Smooth muscle cell (in vitro differentiated cells): ENCODE measurements at regions not wholly inside any gene's neighbourhood (a gene's known extent, or its start where the extent isn't known, plus 50 kb on each side); places are given as distances from the start of the nearest gene placed in this dataset.

Experiments
- DNase-seq: peaks from one replicate; lab custom pipeline; 2025; ENCODE audit not compliant: unreplicated experiment; lab: John Stamatoyannopoulos, UW
- H2AFZ ChIP-seq: fragments of 200-600 bp; sonication (generic); 2 replicates; pipeline ENCODE4 v1.6.0; 2016; ENCODE audit warnings: antibody characterized with exemption, low read depth, mild to moderate bottlenecking
- H3F3A ChIP-seq: fragments of 200-600 bp; sonication (generic); 2 replicates; pipeline ENCODE4 v1.6.0; 2017; ENCODE audit warnings: antibody characterized with exemption, low read depth
- H3K27ac ChIP-seq: fragments of 200-600 bp; sonication (generic); 2 replicates; pipeline ENCODE4 v1.5.1; 2016; ENCODE audit warnings: low read depth, mild to moderate bottlenecking
- H3K27me3 ChIP-seq: fragments of 200-600 bp; sonication (generic); 2 replicates; pipeline ENCODE4 v1.6.1; 2016; ENCODE audit warnings: low read depth, mild to moderate bottlenecking
- H3K36me3 ChIP-seq: fragments of 200-600 bp; sonication (generic); 2 replicates; pipeline ENCODE4 v1.5.1; 2016; ENCODE audit warnings: low read depth
- H3K4me1 ChIP-seq: fragments of 200-600 bp; sonication (generic); 2 replicates; pipeline ENCODE4 v1.5.1; 2016; ENCODE audit warnings: low read depth
- H3K4me2 ChIP-seq: fragments of 200-600 bp; sonication (generic); 2 replicates; pipeline ENCODE4 v1.6.0; 2016; ENCODE audit warnings: mild to moderate bottlenecking
- H3K4me3 ChIP-seq: fragments of 200-600 bp; sonication (generic); 2 replicates; pipeline ENCODE4 v1.5.1; 2016; ENCODE audit warnings: mild to moderate bottlenecking
- H3K79me2 ChIP-seq: fragments of 200-600 bp; sonication (generic); 2 replicates; pipeline ENCODE4 v1.6.0; 2016; ENCODE audit warnings: low read depth, mild to moderate bottlenecking
- H3K9ac ChIP-seq: fragments of 200-600 bp; sonication (generic); 2 replicates; pipeline ENCODE4 v1.6.0; 2016; ENCODE audit warnings: low read depth
- H3K9me3 ChIP-seq: fragments of 200-600 bp; sonication (generic); replicated peaks from 2 replicates; pipeline ENCODE4 v1.5.1; 2016; ENCODE audit warnings: low read depth
- H4K20me1 ChIP-seq: fragments of 200-600 bp; sonication (generic); 2 replicates; pipeline ENCODE4 v1.6.0; 2016; ENCODE audit warnings: low read depth
- WGBS: methylation state at CpG from one replicate; pipeline ENCODE4 v1.1.7; 2016; ENCODE audit warnings: low lambda C conversion rate; 5-methylcytosine and 5-hydroxymethylcytosine counted together
- TF ChIP-seq, protein P1 (sequence below): fragments of 200-600 bp; sonication (generic); IDR thresholded peaks from 2 replicates; pipeline ENCODE4 v1.5.1; 2017; ENCODE audit warnings: borderline replicate concordance, mild to moderate bottlenecking, antibody characterized with exemption; ENCODE audit not compliant: insufficient read depth, poor library complexity, severe bottlenecking

DNA sequence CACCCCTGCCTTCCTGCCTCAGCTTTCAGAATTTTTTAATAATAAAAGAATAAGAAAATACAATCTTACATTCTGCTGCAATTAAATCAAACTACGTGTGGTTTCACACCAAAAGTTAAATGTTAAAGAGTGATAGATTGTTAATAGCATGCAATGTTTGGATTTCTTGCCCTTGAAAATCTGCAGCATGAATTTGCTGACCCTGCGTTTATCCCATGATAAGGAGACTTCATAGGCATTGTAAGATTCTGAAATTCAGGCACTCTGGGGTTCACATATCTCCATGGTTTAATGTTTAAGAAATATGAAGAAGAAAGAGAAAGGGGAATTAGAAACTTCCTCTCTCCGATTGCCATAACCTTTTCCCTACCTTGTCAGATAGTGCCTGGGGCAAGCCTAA is 1616.2 kb upstream of the B3GALT2 start:
- H3K4me3 ChIP-seq, result no peak overlapping the region
- no peaks in the 10 kb centered on the region for H3K9me3 ChIP-seq
- no peak overlapping the region for H3K4me2 ChIP-seq
- H4K20me1 ChIP-seq, result no peaks in the 10 kb centered on the region
- no peak for DNase-seq
- H3K9ac ChIP-seq, result no peak overlapping the region
- H3K79me2 ChIP-seq, result no peaks in the 10 kb centered on the region
- 73% methylated on average over 3 of the region's 3 CpGs for WGBS
- no peaks in the 10 kb centered on the region for H3K4me1 ChIP-seq
- no peak overlapping the region for H3K27ac ChIP-seq
- H3K27me3 ChIP-seq, result no peaks in the 10 kb centered on the region
- no peak overlapping the region for H2AFZ ChIP-seq
- TF ChIP-seq, protein P1, sequence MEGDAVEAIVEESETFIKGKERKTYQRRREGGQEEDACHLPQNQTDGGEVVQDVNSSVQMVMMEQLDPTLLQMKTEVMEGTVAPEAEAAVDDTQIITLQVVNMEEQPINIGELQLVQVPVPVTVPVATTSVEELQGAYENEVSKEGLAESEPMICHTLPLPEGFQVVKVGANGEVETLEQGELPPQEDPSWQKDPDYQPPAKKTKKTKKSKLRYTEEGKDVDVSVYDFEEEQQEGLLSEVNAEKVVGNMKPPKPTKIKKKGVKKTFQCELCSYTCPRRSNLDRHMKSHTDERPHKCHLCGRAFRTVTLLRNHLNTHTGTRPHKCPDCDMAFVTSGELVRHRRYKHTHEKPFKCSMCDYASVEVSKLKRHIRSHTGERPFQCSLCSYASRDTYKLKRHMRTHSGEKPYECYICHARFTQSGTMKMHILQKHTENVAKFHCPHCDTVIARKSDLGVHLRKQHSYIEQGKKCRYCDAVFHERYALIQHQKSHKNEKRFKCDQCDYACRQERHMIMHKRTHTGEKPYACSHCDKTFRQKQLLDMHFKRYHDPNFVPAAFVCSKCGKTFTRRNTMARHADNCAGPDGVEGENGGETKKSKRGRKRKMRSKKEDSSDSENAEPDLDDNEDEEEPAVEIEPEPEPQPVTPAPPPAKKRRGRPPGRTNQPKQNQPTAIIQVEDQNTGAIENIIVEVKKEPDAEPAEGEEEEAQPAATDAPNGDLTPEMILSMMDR, result no peak
- no peaks in the 10 kb centered on the region for H3F3A ChIP-seq
- no peaks in the 10 kb centered on the region for H3K36me3 ChIP-seq

DNA sequence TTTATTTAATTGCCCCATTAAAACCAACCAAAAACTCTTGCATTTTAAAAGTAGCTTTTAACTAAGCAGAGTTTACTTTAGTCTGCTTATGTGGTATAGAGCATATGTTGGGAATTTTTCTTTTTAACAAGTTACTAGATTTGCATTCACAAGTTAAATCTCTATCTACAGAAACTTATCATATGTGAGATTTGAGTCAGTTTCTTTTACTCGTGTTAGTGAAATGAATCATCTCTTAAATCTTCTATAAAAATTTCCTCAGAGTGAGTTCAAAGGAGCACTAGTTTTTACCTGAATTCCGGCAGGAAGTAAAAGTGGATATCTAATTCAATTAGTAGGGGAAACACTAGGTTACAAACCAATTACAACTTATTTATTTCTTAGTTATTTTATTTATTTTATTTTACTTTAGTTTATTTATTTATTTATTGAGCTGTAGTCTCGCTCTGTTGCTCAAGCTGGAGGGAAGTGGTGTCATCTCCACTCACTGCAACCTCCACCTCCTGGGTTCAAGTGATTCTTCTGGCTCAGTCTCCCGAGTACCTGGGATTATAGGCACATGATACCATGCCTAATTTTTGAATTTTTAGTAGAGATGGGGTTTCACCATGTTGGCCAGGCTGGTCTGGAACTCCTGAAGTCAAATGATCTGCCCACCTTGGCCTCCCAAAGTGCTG is 1609.6 kb upstream of the B3GALT2 start:
- H3K9me3 ChIP-seq, result no peaks in the 10 kb centered on the region
- no peak overlapping the region for H3K9ac ChIP-seq
- no peaks in the 10 kb centered on the region for H3F3A ChIP-seq
- no peaks in the 10 kb centered on the region for H3K27me3 ChIP-seq
- no peaks in the 10 kb centered on the region for H3K79me2 ChIP-seq
- H3K4me1 ChIP-seq, result no peaks in the 10 kb centered on the region
- WGBS, result 76% methylated on average over 4 of the region's 4 CpGs
- H4K20me1 ChIP-seq, result no peaks in the 10 kb centered on the region
- no peak overlapping the region for H3K4me3 ChIP-seq
- DNase-seq, result no peak
- H2AFZ ChIP-seq, result no peak overlapping the region
- TF ChIP-seq, protein P1, result no peak
- H3K36me3 ChIP-seq, result no peaks in the 10 kb centered on the region
- no peak overlapping the region for H3K27ac ChIP-seq
- H3K4me2 ChIP-seq, result no peak overlapping the region

DNA sequence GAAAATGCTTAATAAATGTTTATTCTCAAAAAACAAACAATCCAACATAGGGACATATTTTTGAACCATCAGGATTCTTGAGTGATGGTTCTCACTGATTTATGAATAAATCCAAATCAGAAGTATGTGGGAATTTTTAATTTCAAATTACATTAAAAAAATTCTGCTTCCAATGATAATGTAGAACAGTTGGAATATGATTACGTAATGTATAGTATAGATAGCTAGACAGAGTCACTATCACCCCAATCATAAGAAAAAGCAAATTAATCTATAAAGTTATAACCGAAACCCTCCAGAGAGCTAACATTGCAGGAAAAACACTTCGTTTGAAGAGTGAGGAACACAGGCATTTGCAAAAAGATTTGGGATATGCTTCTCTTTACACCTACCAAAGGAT is 1600.6 kb upstream of the B3GALT2 start:
- H3K9ac ChIP-seq, result no peak overlapping the region
- TF ChIP-seq, protein P1, result no peak
- H3F3A ChIP-seq, result no peaks in the 10 kb centered on the region
- no peaks in the 10 kb centered on the region for H3K4me1 ChIP-seq
- no peak overlapping the region for H3K4me2 ChIP-seq
- no peak overlapping the region for H3K27ac ChIP-seq
- H3K27me3 ChIP-seq, result no peaks in the 10 kb centered on the region
- DNase-seq, result no peak
- H4K20me1 ChIP-seq, result no peaks in the 10 kb centered on the region
- 84% methylated on average over 3 of the region's 3 CpGs for WGBS
- H2AFZ ChIP-seq, result no peak overlapping the region
- H3K79me2 ChIP-seq, result no peaks in the 10 kb centered on the region
- no peak overlapping the region for H3K4me3 ChIP-seq
- H3K9me3 ChIP-seq, result no peaks in the 10 kb centered on the region
- no peaks in the 10 kb centered on the region for H3K36me3 ChIP-seq

DNA sequence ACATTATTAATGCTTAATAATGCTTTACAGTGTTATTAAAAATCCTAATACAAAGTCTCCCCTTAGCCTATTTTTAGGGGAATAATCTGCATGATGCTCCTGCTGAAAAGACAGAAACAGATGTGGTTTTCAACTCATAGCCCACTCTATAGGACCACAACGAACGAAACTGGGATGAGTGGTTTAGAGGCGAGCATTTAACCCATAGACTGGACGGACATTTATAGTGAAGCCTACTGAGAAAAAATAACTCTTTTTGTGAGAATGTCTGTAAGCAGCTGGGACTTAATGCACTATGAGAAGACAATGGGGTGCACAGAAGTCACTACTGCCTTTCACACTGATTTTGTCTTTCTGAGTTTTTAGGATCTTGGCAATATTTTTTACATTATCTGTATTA is 1599.6 kb upstream of the B3GALT2 start:
- Histone ChIP-seq H4K20me1 (no peaks in the 10 kb centered on the region), H3K9ac (no peak overlapping the region), H3K4me1 (no peaks in the 10 kb centered on the region), H3K9me3 (no peaks in the 10 kb centered on the region), H3K79me2 (no peaks in the 10 kb centered on the region), H3F3A (no peaks in the 10 kb centered on the region), H3K27ac (no peak overlapping the region), H3K4me2 (no peak overlapping the region), H3K27me3 (no peaks in the 10 kb centered on the region), H2AFZ (no peak overlapping the region), H3K36me3 (no peaks in the 10 kb centered on the region), H3K4me3 (no peak overlapping the region)
- TF ChIP-seq, protein P1, result no peak
- DNase-seq, result no peak
- WGBS, result 88% methylated on average over 4 of the region's 4 CpGs
